PFSK-1 (cell line): ENCODE measurements at regions not wholly inside any gene's neighbourhood (a gene's known extent, or its start where the extent isn't known, plus 50 kb on each side); places are given as distances from the start of the nearest gene placed in this dataset.

Experiments used
- FOXP2 ChIP-seq: optimal IDR thresholded peaks from 2 replicates; pipeline ENCODE3; 2011; ENCODE audit warnings: borderline replicate concordance, control low read depth, inconsistent platforms; ENCODE audit not compliant: insufficient read depth; ENCODE audit errors: extremely low read length, extremely low read depth
- POLR2AphosphoS5 ChIP-seq: IDR thresholded peaks from 2 replicates; pipeline ENCODE4 v1.6.1; 2012; ENCODE audit warnings: low read depth, mild to moderate bottlenecking, control low read depth, low read length, moderate library complexity
- REST ChIP-seq, 2 experiments: IDR thresholded peaks; 2 replicates each; pipeline versions ENCODE4 v1.6.1 to v1.8.0; 2011 to 2012; ENCODE audit warnings: low read depth in 2 of 2, low read length in 2 of 2, control low read depth in 1 of 2, inconsistent platforms in 1 of 2, mild to moderate bottlenecking in 1 of 2, moderate library complexity in 1 of 2; ENCODE audit not compliant: insufficient read depth in 1 of 2
- SIN3A ChIP-seq: IDR thresholded peaks from 2 replicates; pipeline ENCODE4 v1.6.1; 2012; ENCODE audit warnings: mild to moderate bottlenecking, low read length, moderate library complexity, borderline replicate concordance; ENCODE audit not compliant: insufficient read depth
- TAF1 ChIP-seq: IDR thresholded peaks from 2 replicates; pipeline ENCODE4 v1.6.1; 2012; ENCODE audit warnings: low read length, control low read depth, borderline replicate concordance; ENCODE audit not compliant: insufficient read depth

GRCh38 chr10:123355748-123356481 lies 201.7 kb downstream of the BUB3 start:
- TF ChIP-seq REST (IDR thresholded peaks at IDR 0.05; ENCODE audit: insufficient read depth in 1 of 2, low read depth in 2 of 2, low read length in 2 of 2) (no peak), POLR2AphosphoS5 (no peak), TAF1 (no peak), SIN3A (no peak), FOXP2 (no peak)
